Activated CD4-positive, alpha-beta memory T cell treated with anti-CD3 and anti-CD28 coated beads, Interleukin-2, amount 10 ng/mL, durations not matched to agents 7 days and 5 days (primary cell): ENCODE measurements at regions not wholly inside any gene's neighbourhood (a gene's known extent, or its start where the extent isn't known, plus 50 kb on each side); places are given as distances from the start of the nearest gene placed in this dataset.
"Not testable (repeated sequence)": the region's sequence is repeated elsewhere in the genome, so short reads cannot be mapped to it uniquely, and the experiment has no call there.

ENCODE experiments used
- CTCF ChIA-PET: fragments of 350-600 bp; sonication (Branson Sonifier 250); formaldehyde crosslinking; loops from one replicate; lab custom pipeline; 2021; ENCODE audit warnings: antibody characterized with exemption, inconsistent platforms; lab: Charles Lee
- POLR2A ChIA-PET: fragments of 350-600 bp; sonication (Branson Sonifier 250); formaldehyde crosslinking; loops from one replicate; lab custom pipeline; 2021; ENCODE audit warnings: antibody characterized with exemption; lab: Charles Lee
- DNase-seq: peaks from one replicate; pipeline ENCODE4 v3.0.0-alpha.2; 2020
- H3K27ac Mint-ChIP-seq: one replicate; pipeline ENCODE4 v1.8.0; 2021; ENCODE audit warnings: mild to moderate bottlenecking, mixed read lengths
- H3K27me3 Mint-ChIP-seq: one replicate; pipeline ENCODE4 v1.8.0; 2021; ENCODE audit warnings: mixed read lengths
- H3K36me3 Mint-ChIP-seq: one replicate; pipeline ENCODE4 v1.8.0; 2021; ENCODE audit warnings: low read depth, mixed read lengths
- H3K4me1 Mint-ChIP-seq: one replicate; pipeline ENCODE4 v1.8.0; 2021; ENCODE audit warnings: mixed read lengths
- H3K4me3 Mint-ChIP-seq: one replicate; pipeline ENCODE4 v1.8.0; 2021; ENCODE audit warnings: mild to moderate bottlenecking, mixed read lengths
- H3K9me3 Mint-ChIP-seq: one replicate; pipeline ENCODE4 v1.8.0; 2021; ENCODE audit warnings: mixed read lengths

- ChIA-PET POLR2A (no interaction called here), CTCF (interaction anchor here (1.0 kb wide), 1 partner anchor 15 kb away, joined by 4 read pairs; no protein-coding TSS in a partner anchor)
- H3K9me3 Mint-ChIP-seq = no peaks in the 10 kb centered on the region
- no peaks in the 10 kb centered on the region for H3K4me1 Mint-ChIP-seq
- H3K27ac Mint-ChIP-seq = no peak overlapping the region
- H3K4me3 Mint-ChIP-seq = no peak overlapping the region
- DNase-seq = no peak
- H3K27me3 Mint-ChIP-seq = no peaks in the 10 kb centered on the region
- no peaks in the 10 kb centered on the region for H3K36me3 Mint-ChIP-seq
These were observed 213.5 kb upstream of the IRF2BP2 start for GRCh38 chr1:234823191-234824176.

- H3K27ac Mint-ChIP-seq = no peak overlapping the region
- H3K9me3 Mint-ChIP-seq = no peaks in the 10 kb centered on the region
- H3K27me3 Mint-ChIP-seq = no peaks in the 10 kb centered on the region
- no peak for DNase-seq
- H3K4me1 Mint-ChIP-seq = no peaks in the 10 kb centered on the region
- ChIA-PET CTCF (no interaction called here), POLR2A (interaction anchor here (1.1 kb wide), 1 partner anchor 20 kb away, joined by 3 read pairs; no protein-coding TSS in a partner anchor)
- H3K4me3 Mint-ChIP-seq = no peak overlapping the region
- no peaks in the 10 kb centered on the region for H3K36me3 Mint-ChIP-seq
These were observed 211.9 kb upstream of the IRF2BP2 start for GRCh38 chr1:234821840-234822239.

- Mint-ChIP-seq H3K27me3 (no peaks in the 10 kb centered on the region), H3K4me1 (no peaks in the 10 kb centered on the region), H3K36me3 (no peaks in the 10 kb centered on the region), H3K4me3 (no peak overlapping the region), H3K9me3 (no peaks in the 10 kb centered on the region), H3K27ac (no peak overlapping the region)
- ChIA-PET CTCF (no interaction called here), POLR2A (no interaction called here)
- DNase-seq = no peak
These were observed 210.6 kb upstream of the IRF2BP2 start for GRCh38 chr1:234820597-234820996.

- POLR2A ChIA-PET, H3K4me1 Mint-ChIP-seq, H3K27ac Mint-ChIP-seq, CTCF ChIA-PET, H3K9me3 Mint-ChIP-seq, H3K36me3 Mint-ChIP-seq, H3K27me3 Mint-ChIP-seq, H3K4me3 Mint-ChIP-seq, DNase-seq: not testable (repeated sequence)
These were observed 209.9 kb upstream of the IRF2BP2 start for GRCh38 chr1:234819845-234820244.

GRCh38 chr1:234818040-234818387, 208.0 kb upstream of the IRF2BP2 start:
- H3K4me1 Mint-ChIP-seq, CTCF ChIA-PET, H3K4me3 Mint-ChIP-seq, H3K27me3 Mint-ChIP-seq, H3K9me3 Mint-ChIP-seq, H3K27ac Mint-ChIP-seq, POLR2A ChIA-PET, DNase-seq, H3K36me3 Mint-ChIP-seq: not testable (repeated sequence)

GRCh38 chr1:234817313-234818039, 207.5 kb upstream of the IRF2BP2 start:
- H3K4me3 Mint-ChIP-seq, H3K27ac Mint-ChIP-seq, H3K4me1 Mint-ChIP-seq, POLR2A ChIA-PET, DNase-seq, CTCF ChIA-PET, H3K36me3 Mint-ChIP-seq, H3K27me3 Mint-ChIP-seq, H3K9me3 Mint-ChIP-seq: not testable (repeated sequence)

GRCh38 chr1:234816864-234817263, 206.9 kb upstream of the IRF2BP2 start:
- H3K4me3 Mint-ChIP-seq, H3K27me3 Mint-ChIP-seq, H3K36me3 Mint-ChIP-seq, H3K27ac Mint-ChIP-seq, CTCF ChIA-PET, POLR2A ChIA-PET, H3K9me3 Mint-ChIP-seq, H3K4me1 Mint-ChIP-seq, DNase-seq: not testable (repeated sequence)

GRCh38 chr1:234816186-234816851, 206.3 kb upstream of the IRF2BP2 start:
- POLR2A ChIA-PET, DNase-seq, CTCF ChIA-PET, H3K27ac Mint-ChIP-seq, H3K27me3 Mint-ChIP-seq, H3K36me3 Mint-ChIP-seq, H3K4me3 Mint-ChIP-seq, H3K9me3 Mint-ChIP-seq, H3K4me1 Mint-ChIP-seq: not testable (repeated sequence)

- DNase-seq, CTCF ChIA-PET, POLR2A ChIA-PET, H3K36me3 Mint-ChIP-seq, H3K27ac Mint-ChIP-seq, H3K4me1 Mint-ChIP-seq, H3K27me3 Mint-ChIP-seq, H3K4me3 Mint-ChIP-seq, H3K9me3 Mint-ChIP-seq: not testable (repeated sequence)
These were observed 205.4 kb upstream of the IRF2BP2 start for GRCh38 chr1:234815295-234815815.

- DNase-seq, POLR2A ChIA-PET, H3K27ac Mint-ChIP-seq, H3K4me1 Mint-ChIP-seq, H3K4me3 Mint-ChIP-seq, H3K36me3 Mint-ChIP-seq, CTCF ChIA-PET, H3K27me3 Mint-ChIP-seq, H3K9me3 Mint-ChIP-seq: not testable (repeated sequence)
These were observed 204.3 kb upstream of the IRF2BP2 start for GRCh38 chr1:234814235-234814634.

- H3K27me3 Mint-ChIP-seq, H3K27ac Mint-ChIP-seq, CTCF ChIA-PET, H3K36me3 Mint-ChIP-seq, H3K9me3 Mint-ChIP-seq, H3K4me1 Mint-ChIP-seq, DNase-seq, H3K4me3 Mint-ChIP-seq, POLR2A ChIA-PET: not testable (repeated sequence)
These were observed 201.8 kb upstream of the IRF2BP2 start for GRCh38 chr1:234811824-234812223.

- H3K27ac Mint-ChIP-seq, POLR2A ChIA-PET, H3K27me3 Mint-ChIP-seq, CTCF ChIA-PET, H3K9me3 Mint-ChIP-seq, H3K4me1 Mint-ChIP-seq, H3K4me3 Mint-ChIP-seq, H3K36me3 Mint-ChIP-seq, DNase-seq: not testable (repeated sequence)
These were observed 200.7 kb upstream of the IRF2BP2 start for GRCh38 chr1:234810726-234811125.

GRCh38 chr1:234809854-234810245, 199.9 kb upstream of the IRF2BP2 start:
- H3K27me3 Mint-ChIP-seq, DNase-seq, H3K9me3 Mint-ChIP-seq, CTCF ChIA-PET, H3K27ac Mint-ChIP-seq, POLR2A ChIA-PET, H3K4me3 Mint-ChIP-seq, H3K4me1 Mint-ChIP-seq, H3K36me3 Mint-ChIP-seq: not testable (repeated sequence)
